ENCODE measurements at regions not wholly inside any gene's neighbourhood (a gene's known extent, or its start where the extent isn't known, plus 50 kb on each side); places are given as distances from the start of the nearest gene placed in this dataset.

- no peaks in the 10 kb centered on the region for H3K9me3 ChIP-seq (ENCODE audit: control insufficient read depth in 2 of 2, low read length in 2 of 2)
- no peak overlapping the region for H3K27ac ChIP-seq (ENCODE audit: low read length)
- H3K9ac ChIP-seq (ENCODE audit: low read length in 2 of 2): no peak overlapping the region
- H3K36me3 ChIP-seq (ENCODE audit: control insufficient read depth in 2 of 2, insufficient read depth in 2 of 2, low read length in 2 of 2): no peaks in the 10 kb centered on the region
- H3K4me3 ChIP-seq (ENCODE audit: low read length in 2 of 2): no peak overlapping the region
- H3K27me3 ChIP-seq (ENCODE audit: control insufficient read depth in 1 of 2, insufficient read depth in 2 of 2, low read length in 2 of 2): no peaks in the 10 kb centered on the region
- no peaks in the 10 kb centered on the region for H3K4me1 ChIP-seq (ENCODE audit: control insufficient read depth, insufficient read depth, low read length)
These were observed 325.1 kb downstream of the SAMD5 start for GRCh38 chr6:147833607-147834006.

- no peaks in the 10 kb centered on the region for H3K9me3 ChIP-seq (ENCODE audit: control insufficient read depth in 2 of 2, low read length in 2 of 2)
- H3K27ac ChIP-seq (ENCODE audit: low read length): no peak overlapping the region
- H3K4me1 ChIP-seq (ENCODE audit: control insufficient read depth, insufficient read depth, low read length): no peaks in the 10 kb centered on the region
- no peak overlapping the region for H3K4me3 ChIP-seq (ENCODE audit: low read length in 2 of 2)
- no peaks in the 10 kb centered on the region for H3K36me3 ChIP-seq (ENCODE audit: control insufficient read depth in 2 of 2, insufficient read depth in 2 of 2, low read length in 2 of 2)
- no peaks in the 10 kb centered on the region for H3K27me3 ChIP-seq (ENCODE audit: control insufficient read depth in 1 of 2, insufficient read depth in 2 of 2, low read length in 2 of 2)
- no peak overlapping the region for H3K9ac ChIP-seq (ENCODE audit: low read length in 2 of 2)
These were observed 325.7 kb downstream of the SAMD5 start for GRCh38 chr6:147834084-147834776.

- Histone ChIP-seq H3K4me1 (ENCODE audit: control insufficient read depth, insufficient read depth, low read length) (no peaks in the 10 kb centered on the region), H3K4me3 (ENCODE audit: low read length in 2 of 2) (no peak overlapping the region), H3K36me3 (ENCODE audit: control insufficient read depth in 2 of 2, insufficient read depth in 2 of 2, low read length in 2 of 2) (no peaks in the 10 kb centered on the region), H3K9me3 (ENCODE audit: control insufficient read depth in 2 of 2, low read length in 2 of 2) (no peaks in the 10 kb centered on the region), H3K27me3 (ENCODE audit: control insufficient read depth in 1 of 2, insufficient read depth in 2 of 2, low read length in 2 of 2) (no peaks in the 10 kb centered on the region), H3K9ac (ENCODE audit: low read length in 2 of 2) (no peak overlapping the region), H3K27ac (ENCODE audit: low read length) (no peak overlapping the region)
These were observed 329.1 kb downstream of the SAMD5 start for GRCh38 chr6:147837540-147837939.

- Histone ChIP-seq H3K4me3 (ENCODE audit: low read length in 2 of 2) (no peak overlapping the region), H3K36me3 (ENCODE audit: control insufficient read depth in 2 of 2, insufficient read depth in 2 of 2, low read length in 2 of 2) (no peaks in the 10 kb centered on the region), H3K4me1 (ENCODE audit: control insufficient read depth, insufficient read depth, low read length) (no peaks in the 10 kb centered on the region), H3K9me3 (ENCODE audit: control insufficient read depth in 2 of 2, low read length in 2 of 2) (no peaks in the 10 kb centered on the region), H3K27me3 (ENCODE audit: control insufficient read depth in 1 of 2, insufficient read depth in 2 of 2, low read length in 2 of 2) (no peaks in the 10 kb centered on the region), H3K9ac (ENCODE audit: low read length in 2 of 2) (no peak overlapping the region), H3K27ac (ENCODE audit: low read length) (no peak overlapping the region)
These were observed 331.5 kb downstream of the SAMD5 start for GRCh38 chr6:147839708-147840610.

GRCh38 chr6:147841547-147842148 lies 333.2 kb downstream of the SAMD5 start:
- H3K9ac ChIP-seq (ENCODE audit: low read length in 2 of 2): no peak overlapping the region
- H3K4me1 ChIP-seq (ENCODE audit: control insufficient read depth, insufficient read depth, low read length): no peaks in the 10 kb centered on the region
- H3K4me3 ChIP-seq (ENCODE audit: low read length in 2 of 2): no peak overlapping the region
- no peaks in the 10 kb centered on the region for H3K9me3 ChIP-seq (ENCODE audit: control insufficient read depth in 2 of 2, low read length in 2 of 2)
- no peaks in the 10 kb centered on the region for H3K27me3 ChIP-seq (ENCODE audit: control insufficient read depth in 1 of 2, insufficient read depth in 2 of 2, low read length in 2 of 2)
- H3K36me3 ChIP-seq (ENCODE audit: control insufficient read depth in 2 of 2, insufficient read depth in 2 of 2, low read length in 2 of 2): no peaks in the 10 kb centered on the region
- H3K27ac ChIP-seq (ENCODE audit: low read length): no peak overlapping the region

GRCh38 chr6:147849401-147850330 lies 341.2 kb downstream of the SAMD5 start:
- H3K4me1 ChIP-seq (ENCODE audit: control insufficient read depth, insufficient read depth, low read length): no peaks in the 10 kb centered on the region
- H3K9me3 ChIP-seq (ENCODE audit: control insufficient read depth in 2 of 2, low read length in 2 of 2): no peaks in the 10 kb centered on the region
- no peaks in the 10 kb centered on the region for H3K36me3 ChIP-seq (ENCODE audit: control insufficient read depth in 2 of 2, insufficient read depth in 2 of 2, low read length in 2 of 2)
- no peaks in the 10 kb centered on the region for H3K27me3 ChIP-seq (ENCODE audit: control insufficient read depth in 1 of 2, insufficient read depth in 2 of 2, low read length in 2 of 2)
- no peak overlapping the region for H3K27ac ChIP-seq (ENCODE audit: low read length)
- no peak overlapping the region for H3K4me3 ChIP-seq (ENCODE audit: low read length in 2 of 2)
- H3K9ac ChIP-seq (ENCODE audit: low read length in 2 of 2): no peak overlapping the region

- Histone ChIP-seq H3K9ac (ENCODE audit: low read length in 2 of 2) (no peak overlapping the region), H3K27ac (ENCODE audit: low read length) (no peak overlapping the region), H3K4me1 (ENCODE audit: control insufficient read depth, insufficient read depth, low read length) (no peaks in the 10 kb centered on the region), H3K27me3 (ENCODE audit: control insufficient read depth in 1 of 2, insufficient read depth in 2 of 2, low read length in 2 of 2) (no peaks in the 10 kb centered on the region), H3K4me3 (ENCODE audit: low read length in 2 of 2) (no peak overlapping the region), H3K9me3 (ENCODE audit: control insufficient read depth in 2 of 2, low read length in 2 of 2) (no peaks in the 10 kb centered on the region), H3K36me3 (ENCODE audit: control insufficient read depth in 2 of 2, insufficient read depth in 2 of 2, low read length in 2 of 2) (no peaks in the 10 kb centered on the region)
These were observed 344.3 kb downstream of the SAMD5 start for GRCh38 chr6:147852772-147853171.

- H3K9ac ChIP-seq (ENCODE audit: low read length in 2 of 2): no peak overlapping the region
- H3K9me3 ChIP-seq (ENCODE audit: control insufficient read depth in 2 of 2, low read length in 2 of 2): no peaks in the 10 kb centered on the region
- H3K4me1 ChIP-seq (ENCODE audit: control insufficient read depth, insufficient read depth, low read length): no peaks in the 10 kb centered on the region
- H3K27ac ChIP-seq (ENCODE audit: low read length): no peak overlapping the region
- H3K36me3 ChIP-seq (ENCODE audit: control insufficient read depth in 2 of 2, insufficient read depth in 2 of 2, low read length in 2 of 2): no peaks in the 10 kb centered on the region
- no peak overlapping the region for H3K4me3 ChIP-seq (ENCODE audit: low read length in 2 of 2)
- H3K27me3 ChIP-seq (ENCODE audit: control insufficient read depth in 1 of 2, insufficient read depth in 2 of 2, low read length in 2 of 2): no peaks in the 10 kb centered on the region
These were observed 345.1 kb downstream of the SAMD5 start for GRCh38 chr6:147853574-147853973.

GRCh38 chr6:147855803-147856482 lies 347.5 kb downstream of the SAMD5 start:
- Histone ChIP-seq H3K4me1 (ENCODE audit: control insufficient read depth, insufficient read depth, low read length) (no peaks in the 10 kb centered on the region), H3K9me3 (ENCODE audit: control insufficient read depth in 2 of 2, low read length in 2 of 2) (no peaks in the 10 kb centered on the region), H3K4me3 (ENCODE audit: low read length in 2 of 2) (no peak overlapping the region), H3K36me3 (ENCODE audit: control insufficient read depth in 2 of 2, insufficient read depth in 2 of 2, low read length in 2 of 2) (no peaks in the 10 kb centered on the region), H3K9ac (ENCODE audit: low read length in 2 of 2) (no peak overlapping the region), H3K27ac (ENCODE audit: low read length) (no peak overlapping the region), H3K27me3 (ENCODE audit: control insufficient read depth in 1 of 2, insufficient read depth in 2 of 2, low read length in 2 of 2) (no peaks in the 10 kb centered on the region)

- no peak overlapping the region for H3K27ac ChIP-seq (ENCODE audit: low read length)
- no peaks in the 10 kb centered on the region for H3K4me1 ChIP-seq (ENCODE audit: control insufficient read depth, insufficient read depth, low read length)
- no peak overlapping the region for H3K9ac ChIP-seq (ENCODE audit: low read length in 2 of 2)
- no peak overlapping the region for H3K4me3 ChIP-seq (ENCODE audit: low read length in 2 of 2)
- H3K27me3 ChIP-seq (ENCODE audit: control insufficient read depth in 1 of 2, insufficient read depth in 2 of 2, low read length in 2 of 2): no peaks in the 10 kb centered on the region
- no peaks in the 10 kb centered on the region for H3K9me3 ChIP-seq (ENCODE audit: control insufficient read depth in 2 of 2, low read length in 2 of 2)
- H3K36me3 ChIP-seq (ENCODE audit: control insufficient read depth in 2 of 2, insufficient read depth in 2 of 2, low read length in 2 of 2): no peaks in the 10 kb centered on the region
These were observed 348.2 kb downstream of the SAMD5 start for GRCh38 chr6:147856687-147857086.

Data from stomach smooth muscle (tissue), 2 donors.